Ascending aorta (tissue), 2 donors: ENCODE measurements at regions not wholly inside any gene's neighbourhood (a gene's known extent, or its start where the extent isn't known, plus 50 kb on each side); places are given as distances from the start of the nearest gene placed in this dataset.

Experiments used
- DNase-seq, 2 donors: peaks; one replicate each; pipeline ENCODE4 v3.0.0-alpha.2; 2019; ENCODE audit warnings: low spot score in 2 of 2
- H3K27ac ChIP-seq, 2 donors: fragments of 200-600 bp; sonication (generic); one replicate each; pipeline ENCODE4 v1.5.1; 2016 to 2017; ENCODE audit warnings: mild to moderate bottlenecking in 1 of 2
- H3K27me3 ChIP-seq: fragments of 200-600 bp; sonication (generic); one replicate; pipeline ENCODE4 v1.5.1; 2017
- H3K36me3 ChIP-seq, 2 donors: fragments of 200-600 bp; sonication (generic); one replicate each; pipeline ENCODE4 v1.5.1; 2016
- H3K4me1 ChIP-seq, 2 donors: fragments of 200-600 bp; sonication (generic); one replicate each; pipeline ENCODE4 v1.5.1; 2016 to 2017; ENCODE audit warnings: mild to moderate bottlenecking in 1 of 2
- H3K4me3 ChIP-seq, 2 donors: fragments of 200-600 bp; sonication (generic); one replicate each; pipeline ENCODE4 v1.5.1; 2016 to 2017; ENCODE audit warnings: mild to moderate bottlenecking in 1 of 2
- H3K9me3 ChIP-seq, 2 donors: fragments of 200-600 bp; sonication (generic); one replicate each; pipeline ENCODE4 v1.5.1; 2016
- CTCF ChIP-seq, 3 experiments: fragments of 200-600 bp in 2 of 3; fragments of 450-650 bp in 1 of 3; sonication (generic) in 2 of 3; IDR thresholded peaks; one replicate each; pipeline ENCODE4 v1.5.1; 2016 to 2019; ENCODE audit warnings: antibody characterized with exemption in 3 of 3, mild to moderate bottlenecking in 1 of 3, moderate library complexity in 1 of 3
- intact Hi-C: fragments of 100-400 bp; cut with DNase I; formaldehyde crosslinking; loops from one replicate; pipeline ENCODE4 v1.15.1; 2023

- Histone ChIP-seq H3K4me1 (no peaks in the 10 kb centered on the region), H3K27ac (no peak overlapping the region), H3K4me3 (no peak overlapping the region), H3K9me3 (no peaks in the 10 kb centered on the region), H3K36me3 (no peaks in the 10 kb centered on the region), H3K27me3 (no peaks in the 10 kb centered on the region)
- intact Hi-C loops: no loop called here
- DNase-seq: no peak
- TF ChIP-seq CTCF (IDR thresholded peaks at IDR 0.05): no peak
These were observed 109.8 kb upstream of the YPEL5 start for GRCh38 chr2:30037016-30037415.

- Histone ChIP-seq H3K4me1 (no peaks in the 10 kb centered on the region), H3K9me3 (no peaks in the 10 kb centered on the region), H3K27me3 (no peaks in the 10 kb centered on the region), H3K4me3 (no peak overlapping the region), H3K27ac (no peak overlapping the region), H3K36me3 (no peaks in the 10 kb centered on the region)
- intact Hi-C loops: no loop called here
- no peak for TF ChIP-seq CTCF (IDR thresholded peaks at IDR 0.05)
- no peak for DNase-seq
These were observed 108.4 kb upstream of the YPEL5 start for GRCh38 chr2:30038419-30038818.

- no peak for DNase-seq
- no peak overlapping the region for H3K4me3 ChIP-seq
- no peaks in the 10 kb centered on the region for H3K4me1 ChIP-seq
- no peak for TF ChIP-seq CTCF (IDR thresholded peaks at IDR 0.05)
- H3K9me3 ChIP-seq: no peaks in the 10 kb centered on the region
- H3K27me3 ChIP-seq: no peaks in the 10 kb centered on the region
- intact Hi-C loops: no loop called here
- no peak overlapping the region for H3K27ac ChIP-seq
- H3K36me3 ChIP-seq: no peaks in the 10 kb centered on the region
These were observed 107.7 kb upstream of the YPEL5 start for GRCh38 chr2:30039101-30039500.

- Histone ChIP-seq H3K9me3 (no peaks in the 10 kb centered on the region), H3K27me3 (no peaks in the 10 kb centered on the region), H3K36me3 (no peaks in the 10 kb centered on the region), H3K4me1 (no peaks in the 10 kb centered on the region), H3K4me3 (no peak overlapping the region), H3K27ac (no peak overlapping the region)
- intact Hi-C loops: no loop called here
- DNase-seq: no peak
- no peak for TF ChIP-seq CTCF (IDR thresholded peaks at IDR 0.05)
These were observed 106.7 kb upstream of the YPEL5 start for GRCh38 chr2:30040147-30040546.

- intact Hi-C loops: no loop called here
- Histone ChIP-seq H3K9me3 (no peaks in the 10 kb centered on the region), H3K4me1 (no peaks in the 10 kb centered on the region), H3K27ac (no peak overlapping the region), H3K27me3 (no peaks in the 10 kb centered on the region), H3K36me3 (no peaks in the 10 kb centered on the region), H3K4me3 (no peak overlapping the region)
- DNase-seq: no peak
- TF ChIP-seq CTCF (IDR thresholded peaks at IDR 0.05): no peak
These were observed 104.9 kb upstream of the YPEL5 start for GRCh38 chr2:30041884-30042283.

GRCh38 chr2:30046396-30046795 is 100.4 kb upstream of the YPEL5 start:
- H3K4me3 ChIP-seq: no peak overlapping the region
- DNase-seq: no peak
- no peaks in the 10 kb centered on the region for H3K27me3 ChIP-seq
- no peaks in the 10 kb centered on the region for H3K4me1 ChIP-seq
- no peak overlapping the region for H3K27ac ChIP-seq
- intact Hi-C loops: no loop called here
- H3K9me3 ChIP-seq: no peaks in the 10 kb centered on the region
- TF ChIP-seq CTCF (IDR thresholded peaks at IDR 0.05): no peak
- H3K36me3 ChIP-seq: no peaks in the 10 kb centered on the region
